T-helper 2 cell treated with Interferon-gamma antibody and Interleukin-4, amounts not matched to agents 5 μg/mL and 100 μg/mL, for 36 hours (primary cell): ENCODE measurements at regions not wholly inside any gene's neighbourhood (a gene's known extent, or its start where the extent isn't known, plus 50 kb on each side); places are given as distances from the start of the nearest gene placed in this dataset.

Experiments
- DNase-seq: peaks from one replicate; pipeline ENCODE4 v3.0.0; 2021; ENCODE audit warnings: low spot score
- H3K27ac Mint-ChIP-seq: one replicate; pipeline ENCODE4 v1.8.0; 2021; ENCODE audit warnings: mild to moderate bottlenecking, mixed read lengths
- H3K27me3 Mint-ChIP-seq: one replicate; pipeline ENCODE4 v1.8.0; 2021; ENCODE audit warnings: low read depth, mixed read lengths
- H3K36me3 Mint-ChIP-seq: one replicate; pipeline ENCODE4 v1.8.0; 2021; ENCODE audit warnings: low read depth, mixed read lengths
- H3K4me1 Mint-ChIP-seq: one replicate; pipeline ENCODE4 v1.8.0; 2021; ENCODE audit warnings: low read depth, mixed read lengths
- H3K4me3 Mint-ChIP-seq: one replicate; pipeline ENCODE4 v1.8.0; 2022; ENCODE audit warnings: mild to moderate bottlenecking, moderate library complexity, mixed read lengths
- H3K9me3 Mint-ChIP-seq: one replicate; pipeline ENCODE4 v1.8.0; 2021; ENCODE audit warnings: mixed read lengths

GRCh38 chr6:102298051-102298450 lies 904.5 kb downstream of the GRIK2 start:
- no peak for DNase-seq
- H3K36me3 Mint-ChIP-seq, result no peaks in the 10 kb centered on the region
- no peak overlapping the region for H3K4me3 Mint-ChIP-seq
- H3K27me3 Mint-ChIP-seq, result no peaks in the 10 kb centered on the region
- peaks cover 37% of the 10 kb centered on the region for H3K9me3 Mint-ChIP-seq
- H3K4me1 Mint-ChIP-seq, result no peaks in the 10 kb centered on the region
- no peak overlapping the region for H3K27ac Mint-ChIP-seq
